ENCODE measurements at regions not wholly inside any gene's neighbourhood (a gene's known extent, or its start where the extent isn't known, plus 50 kb on each side); places are given as distances from the start of the nearest gene placed in this dataset.

DNA sequence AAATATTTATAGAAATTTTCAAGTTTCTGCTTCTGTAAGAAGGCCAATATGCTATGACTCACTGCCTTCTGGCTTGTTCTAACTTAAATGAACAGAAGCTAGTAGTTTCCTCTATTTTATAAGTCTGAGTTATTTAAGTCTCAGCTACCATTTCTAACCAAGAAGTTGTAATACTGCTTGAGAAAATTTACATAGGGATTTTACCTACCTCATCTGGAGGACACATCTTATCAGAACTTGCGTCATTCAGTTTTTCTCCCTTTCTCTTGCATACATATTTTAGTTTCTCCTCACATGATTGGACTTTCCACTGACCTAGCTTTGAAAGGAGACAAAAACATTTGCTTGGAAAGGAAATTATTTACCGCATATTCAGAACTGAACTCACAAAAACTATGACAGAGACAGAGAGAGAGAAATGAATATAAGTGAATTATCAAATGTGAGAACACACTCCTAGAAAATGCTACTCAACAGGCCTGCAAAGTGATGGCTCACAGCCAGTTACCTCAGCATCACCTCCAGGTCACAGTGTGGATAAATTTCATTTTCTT, 81.1 kb upstream of the CD302 start:
- FAIRE-seq (no peak), DNase-seq (ENCODE audit: low spot score) (no peak), ATAC-seq (no peak)
- WGBS (ENCODE audit: low lambda C conversion rate): 60% methylated on average over 2 of the region's 2 CpGs
- TF ChIP-seq XRCC5 (optimal IDR thresholded peaks at IDR 0.05; ENCODE audit: low read length): no peak
- TF ChIP-seq RXRA (CRISPR knock-in tag; IDR thresholded peaks at IDR 0.05): no peak
- no peak for TF ChIP-seq ZNF234 (CRISPR knock-in tag; conservative IDR thresholded peaks at IDR 0.05)
- TF ChIP-seq ZNF577 (CRISPR knock-in tag; IDR thresholded peaks at IDR 0.05; ENCODE audit: borderline replicate concordance, low read depth): no peak
- TF ChIP-seq, protein P1, sequence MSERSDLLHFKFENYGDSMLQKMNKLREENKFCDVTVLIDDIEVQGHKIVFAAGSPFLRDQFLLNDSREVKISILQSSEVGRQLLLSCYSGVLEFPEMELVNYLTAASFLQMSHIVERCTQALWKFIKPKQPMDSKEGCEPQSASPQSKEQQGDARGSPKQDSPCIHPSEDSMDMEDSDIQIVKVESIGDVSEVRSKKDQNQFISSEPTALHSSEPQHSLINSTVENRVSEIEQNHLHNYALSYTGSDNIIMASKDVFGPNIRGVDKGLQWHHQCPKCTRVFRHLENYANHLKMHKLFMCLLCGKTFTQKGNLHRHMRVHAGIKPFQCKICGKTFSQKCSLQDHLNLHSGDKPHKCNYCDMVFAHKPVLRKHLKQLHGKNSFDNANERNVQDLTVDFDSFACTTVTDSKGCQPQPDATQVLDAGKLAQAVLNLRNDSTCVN (CRISPR knock-in tag; IDR thresholded peaks at IDR 0.05; ENCODE audit: borderline replicate concordance): no peak
- TF ChIP-seq, protein P2, sequence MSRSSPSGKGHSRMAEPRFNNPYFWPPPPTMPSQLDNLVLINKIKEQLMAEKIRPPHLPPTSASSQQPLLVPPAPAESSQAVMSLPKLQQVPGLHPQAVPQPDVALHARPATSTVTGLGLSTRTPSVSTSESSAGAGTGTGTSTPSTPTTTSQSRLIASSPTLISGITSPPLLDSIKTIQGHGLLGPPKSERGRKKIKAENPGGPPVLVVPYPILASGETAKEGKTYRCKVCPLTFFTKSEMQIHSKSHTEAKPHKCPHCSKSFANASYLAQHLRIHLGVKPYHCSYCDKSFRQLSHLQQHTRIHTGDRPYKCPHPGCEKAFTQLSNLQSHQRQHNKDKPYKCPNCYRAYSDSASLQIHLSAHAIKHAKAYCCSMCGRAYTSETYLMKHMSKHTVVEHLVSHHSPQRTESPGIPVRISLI (CRISPR knock-in tag; IDR thresholded peaks at IDR 0.05; ENCODE audit: borderline replicate concordance): no peak
- TF ChIP-seq, protein P3, sequence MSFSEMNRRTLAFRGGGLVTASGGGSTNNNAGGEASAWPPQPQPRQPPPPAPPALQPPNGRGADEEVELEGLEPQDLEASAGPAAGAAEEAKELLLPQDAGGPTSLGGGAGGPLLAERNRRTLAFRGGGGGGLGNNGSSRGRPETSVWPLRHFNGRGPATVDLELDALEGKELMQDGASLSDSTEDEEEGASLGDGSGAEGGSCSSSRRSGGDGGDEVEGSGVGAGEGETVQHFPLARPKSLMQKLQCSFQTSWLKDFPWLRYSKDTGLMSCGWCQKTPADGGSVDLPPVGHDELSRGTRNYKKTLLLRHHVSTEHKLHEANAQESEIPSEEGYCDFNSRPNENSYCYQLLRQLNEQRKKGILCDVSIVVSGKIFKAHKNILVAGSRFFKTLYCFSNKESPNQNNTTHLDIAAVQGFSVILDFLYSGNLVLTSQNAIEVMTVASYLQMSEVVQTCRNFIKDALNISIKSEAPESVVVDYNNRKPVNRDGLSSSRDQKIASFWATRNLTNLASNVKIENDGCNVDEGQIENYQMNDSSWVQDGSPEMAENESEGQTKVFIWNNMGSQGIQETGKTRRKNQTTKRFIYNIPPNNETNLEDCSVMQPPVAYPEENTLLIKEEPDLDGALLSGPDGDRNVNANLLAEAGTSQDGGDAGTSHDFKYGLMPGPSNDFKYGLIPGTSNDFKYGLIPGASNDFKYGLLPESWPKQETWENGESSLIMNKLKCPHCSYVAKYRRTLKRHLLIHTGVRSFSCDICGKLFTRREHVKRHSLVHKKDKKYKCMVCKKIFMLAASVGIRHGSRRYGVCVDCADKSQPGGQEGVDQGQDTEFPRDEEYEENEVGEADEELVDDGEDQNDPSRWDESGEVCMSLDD (CRISPR knock-in tag; IDR thresholded peaks at IDR 0.05; ENCODE audit: borderline replicate concordance): no peak
- TF ChIP-seq KMT2A (CRISPR knock-in tag; IDR thresholded peaks at IDR 0.05): no peak
- no peak for TF ChIP-seq ZNF468 (CRISPR knock-in tag; IDR thresholded peaks at IDR 0.05)
- TF ChIP-seq U2AF1 (optimal IDR thresholded peaks at IDR 0.05; ENCODE audit: low read depth, low read length): no peak
- no peak for TF ChIP-seq SNRNP70 (IDR thresholded peaks at IDR 0.05; ENCODE audit: low read depth, low read length)
- TF ChIP-seq ZNF75D (CRISPR knock-in tag; IDR thresholded peaks at IDR 0.05; ENCODE audit: borderline replicate concordance): no peak
- no peak for TF ChIP-seq HOXA3 (CRISPR knock-in tag; IDR thresholded peaks at IDR 0.05)
- no peak for TF ChIP-seq ZFX (CRISPR knock-in tag; IDR thresholded peaks at IDR 0.05; ENCODE audit: low read depth)
- TF ChIP-seq CAMTA2 (CRISPR knock-in tag; IDR thresholded peaks at IDR 0.05; ENCODE audit: borderline replicate concordance): no peak
- Histone ChIP-seq H4K20me1 (ENCODE audit: insufficient read depth, low read length) (no peaks in the 10 kb centered on the region), H3K79me2 (ENCODE audit: insufficient read depth, low read length) (no peaks in the 10 kb centered on the region), H2AFZ (ENCODE audit: low read length) (no peak overlapping the region), H3K27ac (ENCODE audit: extremely low read length, insufficient read depth, low read length) (no peak overlapping the region), H3K4me2 (ENCODE audit: low read depth, low read length) (no peak overlapping the region), H3K4me1 (ENCODE audit: insufficient read depth, low read length) (no peaks in the 10 kb centered on the region), H3K9me3 (ENCODE audit: low read length) (no peaks in the 10 kb centered on the region), H3K36me3 (replicated peaks in 1 of 2; ENCODE audit: control insufficient read depth in 1 of 2, insufficient read depth in 2 of 2, low read length in 2 of 2) (no peaks in the 10 kb centered on the region), H3K9ac (ENCODE audit: insufficient read depth, low read depth, low read length) (no peak overlapping the region), H3K4me3 (replicated peaks in 1 of 3; ENCODE audit: insufficient read depth in 1 of 3, low read depth in 2 of 3, low read length in 3 of 3) (no peak overlapping the region), H3K27me3 (ENCODE audit: control insufficient read depth in 1 of 2, insufficient read depth in 2 of 2, low read length in 2 of 2) (no peaks in the 10 kb centered on the region)
- in situ Hi-C loops (cut with HindIII; ENCODE audit: extremely low pct_ligation_motif_present, low pct_unique_long_range_greater_than_20kb) (no loop called here), intact Hi-C loops (cut with micrococcal nuclease; ENCODE audit: unreplicated experiment) (no loop called here)
- no TSS peak for BruUV-seq (replicated peaks)
- CTCF ChIA-PET (ENCODE audit: low intra/inter-chr PET ratio, low total read pairs): no interaction called here
- POLR2A ChIA-PET: no interaction called here

All from HepG2 (cell line).